H9 (cell line): ENCODE measurements at regions not wholly inside any gene's neighbourhood (a gene's known extent, or its start where the extent isn't known, plus 50 kb on each side); places are given as distances from the start of the nearest gene placed in this dataset.
A peak's percentile ranks its signal among the peaks of the same experiment; 100 is the strongest.

ENCODE experiments used
- DNase-seq: peaks from one replicate; pipeline ENCODE4 v3.0.0-alpha.2; 2017
- H2AFZ ChIP-seq: one replicate; pipeline ENCODE4 v1.6.1; 2013; ENCODE audit warnings: mild to moderate bottlenecking, low read length, control low read depth, moderate library complexity
- H2AK5ac ChIP-seq: 2 replicates; pipeline ENCODE4 v1.6.1; 2013; ENCODE audit warnings: low read length, control low read depth, mixed read lengths; ENCODE audit not compliant: insufficient read length
- H2BK120ac ChIP-seq: one replicate; pipeline ENCODE4 v1.6.1; 2013; ENCODE audit warnings: low read depth, mild to moderate bottlenecking, low read length, control low read depth, inconsistent platforms; ENCODE audit not compliant: poor library complexity, severe bottlenecking
- H2BK12ac ChIP-seq: 2 replicates; pipeline ENCODE4 v1.6.1; 2013; ENCODE audit warnings: low read length, control low read depth, mixed read lengths, low read depth; ENCODE audit not compliant: insufficient read length
- H2BK15ac ChIP-seq: 2 replicates; pipeline ENCODE4 v1.6.1; 2013; ENCODE audit warnings: low read depth, low read length, control low read depth
- H2BK20ac ChIP-seq: one replicate; pipeline ENCODE4 v1.6.1; 2013; ENCODE audit warnings: low read depth, mild to moderate bottlenecking, low read length, control low read depth, inconsistent platforms; ENCODE audit not compliant: poor library complexity, severe bottlenecking
- H2BK5ac ChIP-seq: 2 replicates; pipeline ENCODE4 v1.6.1; 2013; ENCODE audit warnings: low read length, control low read depth, mixed read lengths; ENCODE audit not compliant: insufficient read length
- H3K14ac ChIP-seq: 2 replicates; pipeline ENCODE4 v1.6.1; 2013; ENCODE audit warnings: low read length, control low read depth; ENCODE audit not compliant: insufficient read depth
- H3K18ac ChIP-seq: 2 replicates; pipeline ENCODE4 v1.6.1; 2013; ENCODE audit warnings: low read depth, mild to moderate bottlenecking, mixed read lengths, low read length, control low read depth; ENCODE audit not compliant: insufficient read length
- H3K23ac ChIP-seq: 2 replicates; pipeline ENCODE4 v1.6.1; 2013; ENCODE audit warnings: low read length, control low read depth, mixed read lengths, low read depth; ENCODE audit not compliant: insufficient read length
- H3K23me2 ChIP-seq: 2 replicates; pipeline ENCODE4 v1.6.1; 2013; ENCODE audit warnings: low read depth, mild to moderate bottlenecking, mixed read lengths, low read length, control low read depth; ENCODE audit not compliant: insufficient read length, poor library complexity, severe bottlenecking
- H3K27ac ChIP-seq: 2 replicates; pipeline ENCODE4 v1.5.1; 2013; ENCODE audit warnings: low read length, control low read depth, mixed read lengths, low read depth; ENCODE audit not compliant: insufficient read length
- H3K27me3 ChIP-seq: 2 replicates; pipeline ENCODE4 v1.6.1; 2013; ENCODE audit warnings: low read length, control low read depth, inconsistent platforms; ENCODE audit not compliant: insufficient read depth
- H3K4ac ChIP-seq: 2 replicates; pipeline ENCODE4 v1.6.1; 2013; ENCODE audit warnings: low read depth, mild to moderate bottlenecking, control low read depth, inconsistent platforms, low read length, moderate library complexity
- H3K4me1 ChIP-seq: 2 replicates; pipeline ENCODE4 v1.6.1; 2013; ENCODE audit warnings: low read length, control low read depth, inconsistent platforms; ENCODE audit not compliant: insufficient read depth
- H3K4me2 ChIP-seq: 2 replicates; pipeline ENCODE4 v1.6.1; 2013; ENCODE audit warnings: low read length, control low read depth, mixed read lengths; ENCODE audit not compliant: insufficient read length, insufficient read depth
- H3K56ac ChIP-seq: 2 replicates; pipeline ENCODE4 v1.6.1; 2013; ENCODE audit warnings: low read depth, mild to moderate bottlenecking, mixed read lengths, low read length, control low read depth; ENCODE audit not compliant: insufficient read length
- H3K79me1 ChIP-seq: 2 replicates; pipeline ENCODE4 v1.6.1; 2013; ENCODE audit warnings: low read depth, mild to moderate bottlenecking, moderate library complexity, low read length, control low read depth, inconsistent platforms; ENCODE audit not compliant: insufficient read depth, poor library complexity, severe bottlenecking
- H3K79me2 ChIP-seq: 2 replicates; pipeline ENCODE4 v1.6.1; 2013; ENCODE audit warnings: low read length, control low read depth, inconsistent platforms; ENCODE audit not compliant: insufficient read depth
- H3K9ac ChIP-seq: 2 replicates; pipeline ENCODE4 v1.6.1; 2013; ENCODE audit warnings: low read length, control low read depth, mixed read lengths; ENCODE audit not compliant: insufficient read length; ENCODE audit errors: extremely low read depth
- H3K9me3 ChIP-seq: one replicate; pipeline ENCODE4 v1.6.1; 2013; ENCODE audit warnings: low read depth, low read length, inconsistent platforms; ENCODE audit not compliant: control insufficient read depth
- H3T11ph ChIP-seq: one replicate; pipeline ENCODE4 v1.6.1; 2013; ENCODE audit warnings: mild to moderate bottlenecking, low read length, control low read depth, inconsistent platforms
- H4K20me1 ChIP-seq: one replicate; pipeline ENCODE4 v1.6.1; 2013; ENCODE audit not compliant: control insufficient read depth, insufficient read length, insufficient read depth
- H4K5ac ChIP-seq: 2 replicates; pipeline ENCODE4 v1.6.1; 2013; ENCODE audit warnings: low read depth, mild to moderate bottlenecking, mixed read lengths, low read length, control low read depth; ENCODE audit not compliant: insufficient read length
- H4K8ac ChIP-seq: replicated peaks from 2 replicates; pipeline ENCODE4 v1.6.1; 2013; ENCODE audit warnings: low read length, control low read depth, mixed read lengths, low read depth; ENCODE audit not compliant: insufficient read length
- H4K91ac ChIP-seq: 2 replicates; pipeline ENCODE4 v1.6.1; 2013; ENCODE audit warnings: low read depth, mild to moderate bottlenecking, moderate library complexity, mixed read lengths, low read length, control low read depth; ENCODE audit not compliant: insufficient read length
- H3K27ac Mint-ChIP-seq, 3 experiments: 2 replicates in 2 of 3; 3 replicates in 1 of 3; pipeline ENCODE4 v1.8.0; 2020 to 2021; ENCODE audit warnings: mixed read lengths in 3 of 3, mild to moderate bottlenecking in 1 of 3, moderate library complexity in 1 of 3
- H3K27me3 Mint-ChIP-seq: 2 replicates; pipeline ENCODE4 v1.8.0; 2021; ENCODE audit warnings: low read depth, mild to moderate bottlenecking, moderate library complexity, mixed read lengths
- H3K36me3 Mint-ChIP-seq, 3 experiments: 2 replicates in 2 of 3; 3 replicates in 1 of 3; pipeline ENCODE4 v1.8.0; 2020 to 2021; ENCODE audit warnings: low read depth in 3 of 3, mixed read lengths in 3 of 3; ENCODE audit not compliant: insufficient read depth in 1 of 3
- H3K4me1 Mint-ChIP-seq, 2 experiments: 2 replicates each; pipeline ENCODE4 v1.8.0; 2020; ENCODE audit warnings: mixed read lengths in 2 of 2
- H3K4me3 Mint-ChIP-seq, 2 experiments: 2 replicates in 1 of 2; 3 replicates in 1 of 2; pipeline ENCODE4 v1.8.0; 2020 to 2021; ENCODE audit warnings: mild to moderate bottlenecking in 2 of 2, mixed read lengths in 2 of 2, moderate library complexity in 1 of 2
- H3K9me3 Mint-ChIP-seq, 2 experiments: 2 replicates in 1 of 2; 3 replicates in 1 of 2; pipeline ENCODE4 v1.8.0; 2020; ENCODE audit warnings: mild to moderate bottlenecking in 2 of 2, mixed read lengths in 2 of 2, moderate library complexity in 1 of 2
- CTCF ChIP-seq: fragments of 200-600 bp; sonication (generic); conservative IDR thresholded peaks from 3 replicates; pipeline ENCODE4 v1.8.0; 2021; ENCODE audit warnings: antibody characterized with exemption, mild to moderate bottlenecking
- WGBS: extraction: QIAGEN DNeasy Blood & Tissue Kit; methylation state at CpG from one replicate; pipeline ENCODE4 v1.1.7; 2013; ENCODE audit warnings: missing lambda C conversion rate, low lambda C conversion rate, mixed read lengths; ENCODE audit not compliant: insufficient read length; ENCODE audit errors: extremely low coverage; 5-methylcytosine and 5-hydroxymethylcytosine counted together

DNA sequence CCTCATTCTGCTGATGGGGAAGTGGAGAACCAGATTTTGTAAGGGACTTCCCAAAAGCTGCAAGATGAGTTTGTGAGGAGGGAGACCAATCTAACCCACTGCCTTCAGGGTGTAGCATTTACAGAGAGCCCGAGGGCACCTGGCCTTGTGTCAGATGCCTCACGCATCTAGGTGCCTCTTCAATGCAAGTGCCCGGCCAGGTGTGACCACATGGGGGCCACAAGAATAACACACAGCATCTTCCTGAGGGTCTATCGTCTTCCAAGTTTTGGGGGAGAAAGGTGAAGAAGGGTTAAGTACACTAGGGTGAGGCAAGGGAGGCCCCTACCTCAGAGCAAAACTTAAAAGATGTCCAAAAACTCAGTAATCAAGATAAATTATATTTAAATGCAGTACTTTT is 401.7 kb upstream of the CDH5 start:
- Mint-ChIP-seq H3K4me3 (no peak overlapping the region), H3K36me3 (no peaks in the 10 kb centered on the region), H3K27me3 (peaks cover 3% of the 10 kb centered on the region), H3K9me3 (no peaks in the 10 kb centered on the region), H3K27ac (0 out of 7 replicates have a peak overlapping the region, but pooled peaks of 1 of the 3 experiments have one; percentile 23), H3K4me1 (peaks cover 6 to 12% of the 10 kb centered on the region in 2 experiments)
- Histone ChIP-seq H4K5ac (no peak overlapping the region), H2BK12ac (no peak overlapping the region), H3K9me3 (no peaks in the 10 kb centered on the region), H3K79me2 (no peaks in the 10 kb centered on the region), H3K27ac (no peak overlapping the region), H3K79me1 (no peaks in the 10 kb centered on the region), H3K9ac (no peak overlapping the region), H4K20me1 (no peaks in the 10 kb centered on the region), H2AK5ac (no peak overlapping the region), H3T11ph (no peak overlapping the region), H3K23me2 (no peaks in the 10 kb centered on the region), H3K4me2 (no peak overlapping the region), H3K56ac (no peak overlapping the region), H2BK120ac (no peak overlapping the region), H3K4ac (no peak overlapping the region), H2AFZ (no peak overlapping the region), H2BK5ac (no peak overlapping the region), H3K4me1 (no peaks in the 10 kb centered on the region), H2BK20ac (no peak overlapping the region), H3K14ac (no peak overlapping the region), H4K91ac (no peak overlapping the region), H4K8ac (no peak overlapping the region), H3K18ac (no peak overlapping the region), H2BK15ac (no peak overlapping the region), H3K27me3 (no peaks in the 10 kb centered on the region), H3K23ac (no peak overlapping the region)
- WGBS, result no CpG with 5 or more reads among the region's 4 CpGs
- TF ChIP-seq CTCF, result peak; percentile 44; the same call in 2 of the 3 replicates
- DNase-seq, result peak; percentile 36
